ENCODE measurements at regions not wholly inside any gene's neighbourhood (a gene's known extent, or its start where the extent isn't known, plus 50 kb on each side); places are given as distances from the start of the nearest gene placed in this dataset.
"Not testable (repeated sequence)": the region's sequence is repeated elsewhere in the genome, so short reads cannot be mapped to it uniquely, and the experiment has no call there.

DNA sequence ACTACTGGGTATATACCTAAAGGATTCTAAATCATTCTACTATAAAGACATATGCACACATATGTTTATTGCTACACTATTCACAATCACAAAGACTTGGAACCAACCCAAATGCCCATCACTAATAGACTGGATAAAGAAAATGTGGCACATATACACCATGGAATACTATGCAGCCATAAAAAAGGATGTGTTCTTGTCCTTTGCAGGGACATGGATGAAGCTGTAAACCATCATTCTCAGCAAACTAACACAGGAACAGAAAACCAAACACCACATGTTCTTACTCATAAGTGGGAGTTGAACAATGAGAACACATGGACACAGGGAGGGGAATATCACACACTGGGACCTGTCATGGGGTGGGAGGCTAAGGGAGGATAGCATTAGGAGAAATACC lies 249.0 kb downstream of the SLCO4C1 start:
- TF ChIP-seq, protein P1, sequence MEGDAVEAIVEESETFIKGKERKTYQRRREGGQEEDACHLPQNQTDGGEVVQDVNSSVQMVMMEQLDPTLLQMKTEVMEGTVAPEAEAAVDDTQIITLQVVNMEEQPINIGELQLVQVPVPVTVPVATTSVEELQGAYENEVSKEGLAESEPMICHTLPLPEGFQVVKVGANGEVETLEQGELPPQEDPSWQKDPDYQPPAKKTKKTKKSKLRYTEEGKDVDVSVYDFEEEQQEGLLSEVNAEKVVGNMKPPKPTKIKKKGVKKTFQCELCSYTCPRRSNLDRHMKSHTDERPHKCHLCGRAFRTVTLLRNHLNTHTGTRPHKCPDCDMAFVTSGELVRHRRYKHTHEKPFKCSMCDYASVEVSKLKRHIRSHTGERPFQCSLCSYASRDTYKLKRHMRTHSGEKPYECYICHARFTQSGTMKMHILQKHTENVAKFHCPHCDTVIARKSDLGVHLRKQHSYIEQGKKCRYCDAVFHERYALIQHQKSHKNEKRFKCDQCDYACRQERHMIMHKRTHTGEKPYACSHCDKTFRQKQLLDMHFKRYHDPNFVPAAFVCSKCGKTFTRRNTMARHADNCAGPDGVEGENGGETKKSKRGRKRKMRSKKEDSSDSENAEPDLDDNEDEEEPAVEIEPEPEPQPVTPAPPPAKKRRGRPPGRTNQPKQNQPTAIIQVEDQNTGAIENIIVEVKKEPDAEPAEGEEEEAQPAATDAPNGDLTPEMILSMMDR (IDR thresholded peaks at IDR 0.05), result not testable (repeated sequence)
- not testable (repeated sequence) for TF ChIP-seq POLR2A (IDR thresholded peaks at IDR 0.05)

Measured in testis (tissue), 2 donors.